GM20431 (cell line): ENCODE measurements at regions not wholly inside any gene's neighbourhood (a gene's known extent, or its start where the extent isn't known, plus 50 kb on each side); places are given as distances from the start of the nearest gene placed in this dataset.
"Not testable (repeated sequence)": the region's sequence is repeated elsewhere in the genome, so short reads cannot be mapped to it uniquely, and the experiment has no call there.

ENCODE experiments used
- in situ Hi-C: fragments of 300-500 bp; cut with MseI, MboI; formaldehyde crosslinking; loops from one replicate; pipeline ENCODE4 v1.15.0; 2020; ENCODE audit warnings: low sequenced_read_pairs; ENCODE audit not compliant: unreplicated experiment

- in situ Hi-C loops, result no loop called here
Measured at GRCh38 chr13:62906896-62907295, 1491.2 kb upstream of the PCDH20 start.

GRCh38 chr13:62906469-62906868 is 1490.8 kb upstream of the PCDH20 start:
- in situ Hi-C loops, result no loop called here

GRCh38 chr13:62887046-62887445 is 1471.4 kb upstream of the PCDH20 start:
- in situ Hi-C loops, result no loop called here

- in situ Hi-C loops, result no loop called here
Measured at GRCh38 chr13:62879071-62879470, 1463.4 kb upstream of the PCDH20 start.

- in situ Hi-C loops, result no loop called here
Measured at GRCh38 chr13:62875118-62875640, 1459.5 kb upstream of the PCDH20 start.

- in situ Hi-C loops, result no loop called here
Measured at GRCh38 chr13:62850331-62850730, 1434.7 kb upstream of the PCDH20 start.

- in situ Hi-C loops, result no loop called here
Measured at GRCh38 chr13:62847520-62847919, 1431.9 kb upstream of the PCDH20 start.

GRCh38 chr13:62846302-62846701 is 1430.7 kb upstream of the PCDH20 start:
- in situ Hi-C loops, result no loop called here

- in situ Hi-C loops, result no loop called here
Measured at GRCh38 chr13:62839338-62839737, 1423.7 kb upstream of the PCDH20 start.

- in situ Hi-C loops, result no loop called here
Measured at GRCh38 chr13:62838929-62839328, 1423.3 kb upstream of the PCDH20 start.

- in situ Hi-C loops, result no loop called here
Measured at GRCh38 chr13:62837895-62838294, 1422.2 kb upstream of the PCDH20 start.

GRCh38 chr13:62829486-62829885 is 1413.8 kb upstream of the PCDH20 start:
- in situ Hi-C loops, result no loop called here

- in situ Hi-C loops, result no loop called here
Measured at GRCh38 chr13:62799931-62800436, 1384.3 kb upstream of the PCDH20 start.

- in situ Hi-C loops, result no loop called here
Measured at GRCh38 chr13:62799038-62799535, 1383.4 kb upstream of the PCDH20 start.

GRCh38 chr13:62793850-62794249 is 1378.2 kb upstream of the PCDH20 start:
- in situ Hi-C loops, result no loop called here

- in situ Hi-C loops, result no loop called here
Measured at GRCh38 chr13:62781866-62782265, 1366.2 kb upstream of the PCDH20 start.

- in situ Hi-C loops, result no loop called here
Measured at GRCh38 chr13:62779161-62779560, 1363.5 kb upstream of the PCDH20 start.

GRCh38 chr13:62767473-62767872 is 1351.8 kb upstream of the PCDH20 start:
- in situ Hi-C loops, result no loop called here

GRCh38 chr13:62760724-62761123 is 1345.1 kb upstream of the PCDH20 start:
- in situ Hi-C loops, result no loop called here

- in situ Hi-C loops, result no loop called here
Measured at GRCh38 chr13:62747629-62748028, 1332.0 kb upstream of the PCDH20 start.

- in situ Hi-C loops, result no loop called here
Measured at GRCh38 chr13:62747152-62747551, 1331.5 kb upstream of the PCDH20 start.

- in situ Hi-C loops, result not testable (repeated sequence)
Measured at GRCh38 chr13:62729746-62730145, 1314.1 kb upstream of the PCDH20 start.
